Omental fat pad (tissue), 3 donors: ENCODE measurements at regions not wholly inside any gene's neighbourhood (a gene's known extent, or its start where the extent isn't known, plus 50 kb on each side); places are given as distances from the start of the nearest gene placed in this dataset. TPM values are rescaled to one million over a fixed set of nuclear protein-coding genes. Genes with fewer than 3 reads are reported as not detected.

Experiments used
- ATAC-seq: fragments of 150-250 bp; one replicate; pipeline ENCODE4 v1.9.1; 2016; ENCODE audit warnings: mild to moderate bottlenecking, moderate library complexity; ENCODE audit not compliant: low FRiP score
- DNase-seq: peaks from one replicate; pipeline ENCODE4 v3.0.0-alpha.2; 2019; ENCODE audit warnings: low spot score
- CTCF ChIP-seq, 3 donors: fragments of 450-650 bp; IDR thresholded peaks; one replicate each; pipeline ENCODE4 v1.5.1; 2016 to 2017; ENCODE audit warnings: antibody characterized with exemption in 3 of 3, mild to moderate bottlenecking in 3 of 3, moderate library complexity in 2 of 3
- small RNA-seq: library from RNA; depleted of rRNA; stranded (forward); fragments of <200 nt; gene quantifications from one replicate; pipeline ENCODE3, GENCODE V24; 2016

DNA sequence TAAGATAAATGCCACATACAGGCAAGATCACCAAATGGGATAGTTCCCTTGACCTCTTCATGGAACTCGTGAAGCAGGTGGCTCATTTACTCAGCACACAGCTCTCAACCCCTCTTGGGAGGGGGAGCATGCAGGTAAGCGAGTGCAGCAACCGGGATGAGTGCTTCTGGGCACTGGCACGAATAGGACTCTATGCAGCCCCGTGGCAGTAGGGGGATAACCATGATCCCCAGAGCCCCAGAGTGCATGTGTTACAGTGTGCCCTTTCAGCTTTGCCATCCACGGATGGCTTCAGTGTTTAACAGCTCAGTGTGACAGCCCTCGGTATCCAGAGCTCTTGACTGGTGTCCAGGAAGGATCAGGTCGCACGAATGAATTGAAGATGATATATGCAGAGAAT lies 1187.1 kb downstream of the CDH9 start:
- no peak for TF ChIP-seq CTCF (IDR thresholded peaks at IDR 0.05)
- ATAC-seq (no peak), DNase-seq (no peak)

GRCh38 chr5:25850581-25850980 lies 1187.8 kb downstream of the CDH9 start:
- DNase-seq (no peak), ATAC-seq (no peak)
- TF ChIP-seq CTCF (IDR thresholded peaks at IDR 0.05), result no peak

- ATAC-seq (no peak), DNase-seq (no peak)
- TF ChIP-seq CTCF (IDR thresholded peaks at IDR 0.05), result no peak
Observed at GRCh38 chr5:25849270-25849669, 1189.1 kb downstream of the CDH9 start.

DNA sequence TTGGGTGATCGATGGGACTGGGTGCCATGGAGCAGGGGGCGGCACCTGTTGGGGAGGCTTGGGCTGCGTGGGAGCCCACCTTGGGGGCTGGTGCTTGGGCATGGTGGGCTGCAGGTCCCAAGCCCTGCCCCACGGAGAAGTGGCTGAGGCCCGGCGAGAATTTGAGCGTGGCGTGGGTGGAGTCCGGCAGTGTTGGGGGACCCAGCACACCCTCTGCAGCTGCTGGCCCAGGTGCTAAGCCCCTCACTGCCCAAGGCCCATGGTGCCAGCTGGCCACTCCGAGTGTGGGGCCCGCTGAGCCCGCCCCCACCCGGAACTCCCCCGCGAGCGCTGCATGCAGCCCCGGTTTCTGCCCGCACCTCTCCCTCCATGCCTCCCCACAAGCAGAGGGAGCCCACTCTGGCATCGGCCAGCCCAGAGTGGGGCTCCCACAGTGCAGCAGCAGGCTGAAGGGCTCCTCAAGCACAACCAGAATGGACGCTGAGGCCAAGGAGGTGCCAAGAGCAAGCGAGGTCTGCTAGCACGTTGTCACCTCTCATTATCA lies 1178.6 kb upstream of the CDH10 start:
- ATAC-seq (no peak), DNase-seq (no peak)
- no peak for TF ChIP-seq CTCF (IDR thresholded peaks at IDR 0.05)

Small RNA genes lying in the stretch of these regions (small RNA-seq; reads per million reads assigned to genes)
- gene AC113347.2, result not detected
- gene AC113347.3, result not detected
- gene RNU4-43P, result not detected
